ENCODE measurements at regions not wholly inside any gene's neighbourhood (a gene's known extent, or its start where the extent isn't known, plus 50 kb on each side); places are given as distances from the start of the nearest gene placed in this dataset.

GRCh38 chr22:48952256-48953102, 875.2 kb downstream of the BRD1 start:
- no peak for DNase-seq

GRCh38 chr22:48951836-48952235, 875.8 kb downstream of the BRD1 start:
- DNase-seq = no peak

- DNase-seq = no peak
Observed at GRCh38 chr22:48950151-48950915, 877.3 kb downstream of the BRD1 start.

DNA sequence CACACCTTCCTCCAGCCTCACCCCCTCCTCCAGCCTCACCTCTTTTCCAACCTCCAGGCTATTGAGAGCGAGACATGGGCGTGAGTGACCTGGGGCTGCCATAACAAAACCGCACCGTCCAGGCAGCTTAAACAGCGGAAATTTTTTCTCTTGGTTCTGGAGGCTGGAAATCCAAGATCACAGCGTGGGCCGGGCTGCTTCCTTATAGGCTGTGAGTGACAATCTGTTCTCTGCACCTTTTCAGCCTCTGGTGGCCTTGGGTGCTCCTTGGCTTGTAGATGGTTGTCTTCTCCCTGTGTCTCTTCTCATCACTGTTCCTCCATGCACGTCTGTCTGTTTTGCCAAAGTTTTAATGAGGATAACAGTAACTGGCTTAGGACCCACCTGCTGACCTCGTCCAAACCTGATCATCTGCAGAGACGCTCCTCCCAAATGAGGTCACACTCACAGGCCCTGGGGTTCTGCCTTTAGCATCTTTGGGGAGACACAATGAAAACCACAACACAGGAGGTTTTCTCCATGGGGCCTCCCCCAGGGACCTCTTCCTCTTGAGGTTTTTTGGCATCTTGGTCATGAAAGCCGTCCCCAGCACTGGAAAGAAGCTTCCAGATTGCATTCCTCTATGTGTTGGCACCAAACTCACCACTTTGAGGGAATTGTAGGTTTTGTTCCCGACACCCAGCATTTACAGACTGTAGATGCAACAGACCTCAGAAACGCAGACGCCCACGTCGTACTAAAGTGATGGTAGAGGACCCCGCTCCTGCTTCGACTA, 878.1 kb downstream of the BRD1 start:
- DNase-seq = no peak

- DNase-seq = no peak
Observed at GRCh38 chr22:48948575-48949170, 879.0 kb downstream of the BRD1 start.

DNA sequence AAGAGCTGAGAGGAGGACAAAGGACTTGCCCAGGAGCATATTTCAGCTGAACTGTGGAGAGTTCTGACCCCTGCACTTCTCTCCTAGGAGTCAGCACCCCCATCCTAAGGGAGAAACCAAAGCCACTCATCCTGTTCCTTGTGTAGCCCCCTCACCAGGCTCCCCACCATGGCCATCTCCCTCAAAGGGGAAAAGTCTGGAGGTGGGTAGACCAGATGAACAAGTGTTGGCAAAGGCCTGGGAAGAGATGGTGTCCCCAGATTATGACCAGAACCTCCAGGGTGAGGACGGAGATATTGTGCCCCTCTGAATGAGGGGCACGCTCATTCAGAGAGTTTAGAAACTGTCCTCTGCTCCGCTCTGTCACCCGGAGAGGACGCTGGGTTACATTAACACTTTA, 880.0 kb downstream of the BRD1 start:
- DNase-seq = no peak

- DNase-seq = no peak
Observed at GRCh38 chr22:48945621-48946458, 881.8 kb downstream of the BRD1 start.

DNA sequence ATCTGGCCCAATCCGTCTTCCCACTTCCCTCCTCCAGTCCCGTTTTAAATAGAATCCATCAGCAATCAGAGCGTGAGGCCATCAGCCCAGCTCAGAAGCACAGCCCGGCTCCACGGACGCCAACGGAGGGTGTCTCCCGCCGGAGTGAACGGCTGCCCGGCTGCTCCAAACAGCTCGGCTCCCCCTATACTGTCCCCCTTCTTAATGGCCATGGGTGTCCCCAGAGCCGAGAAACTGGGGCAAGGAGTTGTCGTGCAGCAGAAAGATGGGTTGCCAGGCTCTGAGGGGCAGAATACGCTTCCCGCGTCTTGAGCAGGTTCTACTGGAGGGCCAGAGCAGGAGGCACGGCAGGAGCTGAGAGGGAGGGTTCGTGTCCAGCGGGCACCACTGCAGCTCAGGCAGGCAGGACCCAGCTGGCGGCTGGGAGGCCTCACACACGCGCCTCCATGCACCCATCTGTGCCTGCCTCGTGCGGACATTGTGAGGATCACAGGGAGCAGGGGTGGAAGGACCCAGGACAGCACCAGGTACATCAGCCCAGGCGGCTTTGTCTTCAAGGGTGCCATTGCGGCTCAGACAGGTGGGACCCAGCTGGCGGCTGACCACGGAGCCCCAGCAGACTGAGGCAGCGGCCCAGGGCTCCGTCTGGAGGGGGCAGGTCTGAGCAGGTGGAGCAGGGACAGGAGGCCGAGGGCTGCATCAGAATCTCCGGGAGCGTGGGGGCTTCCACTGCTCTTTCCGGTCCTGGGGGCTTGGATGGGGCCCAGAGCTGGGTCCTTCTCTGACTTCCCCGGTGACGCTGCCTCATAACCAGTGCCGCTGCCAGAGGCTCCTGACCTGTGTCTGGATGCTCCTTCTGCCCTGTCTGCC, 882.7 kb downstream of the BRD1 start:
- DNase-seq = no peak

DNA sequence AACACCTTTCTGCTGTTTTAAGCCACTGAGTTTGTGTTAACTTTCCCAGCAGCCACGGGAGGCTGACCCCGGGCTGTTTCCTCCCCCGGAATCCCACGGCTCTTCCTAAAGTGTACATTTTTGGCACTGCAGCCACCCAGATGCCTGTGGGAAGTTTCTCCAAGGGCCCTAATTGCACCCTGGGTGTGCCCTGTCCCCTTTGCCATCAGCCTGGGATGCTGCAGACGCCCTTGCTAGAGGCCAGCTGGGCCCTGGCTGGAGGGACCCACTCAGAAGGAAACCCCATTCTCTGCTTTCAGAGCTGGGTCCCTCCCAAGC, 883.3 kb downstream of the BRD1 start:
- no peak for DNase-seq

DNA sequence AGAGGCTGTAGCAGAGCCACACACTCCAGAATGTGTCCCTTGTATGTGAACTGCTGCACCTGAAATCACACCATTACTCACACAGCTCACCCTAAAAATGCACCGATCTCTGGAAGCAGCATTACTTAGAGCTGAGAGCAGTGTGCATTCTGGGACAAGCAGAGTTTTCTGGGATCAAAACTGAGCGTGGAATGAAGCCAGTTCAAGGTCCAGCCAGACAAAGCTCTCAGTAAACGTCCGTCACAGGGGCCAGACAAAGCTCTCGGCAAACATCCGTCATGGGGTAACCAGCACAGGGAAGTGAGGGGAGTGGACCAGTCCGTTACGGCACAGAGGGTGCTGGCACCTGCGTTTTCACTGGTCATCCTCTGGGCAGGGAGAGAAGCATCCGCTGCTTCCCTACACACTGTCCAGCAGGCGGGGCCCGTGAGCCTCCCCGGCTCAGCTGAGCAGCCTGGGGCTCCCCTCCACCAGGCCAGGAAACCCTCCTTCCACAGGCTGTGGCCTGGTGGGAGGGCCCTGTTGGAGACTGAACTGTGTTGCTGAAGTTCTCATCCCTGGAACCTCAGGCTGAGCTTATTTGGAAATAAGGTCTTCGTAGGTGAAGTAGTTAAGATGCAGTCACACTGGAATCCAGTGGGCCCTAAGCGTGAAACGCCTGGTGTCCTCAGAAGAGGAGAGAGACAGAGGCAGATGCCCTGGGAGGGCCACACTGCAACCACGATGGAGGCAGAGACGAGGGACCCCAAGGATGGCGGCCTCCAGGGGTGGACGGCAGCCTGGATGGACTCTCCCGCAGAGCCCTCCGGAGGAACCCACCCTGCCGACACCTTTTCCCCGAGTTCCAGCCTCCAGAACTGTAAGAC, 883.9 kb downstream of the BRD1 start:
- DNase-seq = no peak

DNA sequence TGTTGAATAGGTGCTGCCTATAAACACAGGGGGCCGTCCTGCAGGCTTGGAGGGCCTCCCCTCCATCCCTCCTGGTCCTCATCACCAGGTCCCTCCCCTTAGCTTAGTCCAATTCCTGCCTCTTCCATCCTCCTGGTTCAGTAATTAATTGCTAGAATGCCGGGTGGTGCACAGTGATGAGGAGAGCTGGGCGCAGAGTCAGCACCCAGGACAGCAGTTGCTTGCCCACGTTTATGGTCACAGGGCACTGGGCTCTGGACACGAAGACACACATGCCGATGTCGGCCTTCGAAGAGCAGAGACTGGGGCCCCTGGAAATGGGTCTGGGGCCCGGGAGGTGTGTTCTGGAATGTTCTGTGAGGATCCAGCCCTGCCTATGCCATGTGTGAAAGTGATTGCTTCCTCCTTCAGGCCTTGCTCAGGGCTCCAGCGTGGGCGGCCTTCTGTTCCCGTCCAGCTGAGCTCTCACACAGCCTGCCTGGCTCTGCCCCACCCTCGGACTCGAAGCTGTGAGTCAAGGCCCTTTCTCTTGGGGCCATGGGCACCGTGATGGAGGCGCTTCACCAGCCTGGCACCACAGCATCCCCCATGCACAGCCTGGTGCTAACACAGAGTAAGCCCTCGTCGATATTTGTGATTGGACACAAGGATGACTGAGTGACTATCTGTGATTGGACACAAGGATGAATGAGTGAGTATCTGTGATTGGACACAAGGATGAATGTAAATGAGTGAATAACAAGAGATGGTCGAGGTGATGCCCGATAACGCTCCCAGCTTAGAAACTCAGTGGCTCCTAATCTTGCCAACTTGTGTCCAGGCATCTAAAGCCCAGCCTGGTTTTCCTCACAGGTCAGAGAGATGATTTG, 884.7 kb downstream of the BRD1 start:
- DNase-seq = no peak

- no peak for DNase-seq
Observed at GRCh38 chr22:48941903-48942575, 885.6 kb downstream of the BRD1 start.

GRCh38 chr22:48941033-48941902, 886.4 kb downstream of the BRD1 start:
- no peak for DNase-seq

- DNase-seq = no peak
Observed at GRCh38 chr22:48940266-48941032, 887.2 kb downstream of the BRD1 start.

- DNase-seq = no peak
Observed at GRCh38 chr22:48939441-48940265, 888.0 kb downstream of the BRD1 start.

DNA sequence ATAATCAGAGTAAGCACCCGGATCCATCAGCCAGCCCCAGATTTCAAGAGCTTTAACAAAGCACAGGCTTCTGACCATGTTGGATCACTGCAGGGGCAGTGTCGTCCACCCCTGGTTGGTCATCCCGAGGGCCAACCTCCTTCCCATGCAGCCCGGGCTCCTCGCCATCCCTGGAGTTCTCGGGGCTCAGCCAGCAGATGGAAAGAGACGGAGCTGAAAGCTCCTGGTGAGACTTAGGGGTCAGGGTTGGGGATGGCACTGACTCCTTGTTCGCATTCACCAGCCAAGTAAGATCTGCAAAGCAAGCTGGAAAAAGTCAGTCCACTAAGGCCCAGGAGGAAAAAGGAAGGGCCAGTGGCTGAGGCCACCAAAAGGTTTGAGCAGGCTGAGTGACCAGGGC, 888.9 kb downstream of the BRD1 start:
- DNase-seq = no peak

Data from NCI-H2107 (cell line).